ENCODE measurements at regions not wholly inside any gene's neighbourhood (a gene's known extent, or its start where the extent isn't known, plus 50 kb on each side); places are given as distances from the start of the nearest gene placed in this dataset.

DNA sequence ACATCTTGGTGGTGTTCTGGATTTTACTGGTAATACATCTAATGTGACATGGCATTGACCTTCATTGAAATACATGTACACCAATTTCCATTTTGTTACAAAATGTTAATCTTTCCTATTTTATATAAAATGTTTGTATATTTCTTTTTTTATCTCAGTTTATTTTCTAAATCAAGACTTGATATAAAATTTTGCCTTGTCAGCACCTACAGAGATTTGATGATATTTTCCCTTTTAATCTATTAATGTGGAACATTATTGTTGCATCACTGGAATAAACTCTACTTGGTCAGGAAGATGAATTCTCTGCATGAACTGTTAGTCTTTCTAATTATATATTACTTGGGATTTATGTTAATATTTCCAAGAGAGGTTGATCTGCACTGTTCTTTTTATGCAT, 294.0 kb upstream of the ETAA1 start (continued):
- TF ChIP-seq, protein P1, sequence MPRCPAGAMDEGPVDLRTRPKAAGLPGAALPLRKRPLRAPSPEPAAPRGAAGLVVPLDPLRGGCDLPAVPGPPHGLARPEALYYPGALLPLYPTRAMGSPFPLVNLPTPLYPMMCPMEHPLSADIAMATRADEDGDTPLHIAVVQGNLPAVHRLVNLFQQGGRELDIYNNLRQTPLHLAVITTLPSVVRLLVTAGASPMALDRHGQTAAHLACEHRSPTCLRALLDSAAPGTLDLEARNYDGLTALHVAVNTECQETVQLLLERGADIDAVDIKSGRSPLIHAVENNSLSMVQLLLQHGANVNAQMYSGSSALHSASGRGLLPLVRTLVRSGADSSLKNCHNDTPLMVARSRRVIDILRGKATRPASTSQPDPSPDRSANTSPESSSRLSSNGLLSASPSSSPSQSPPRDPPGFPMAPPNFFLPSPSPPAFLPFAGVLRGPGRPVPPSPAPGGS (IDR thresholded peaks at IDR 0.05; ENCODE audit: borderline replicate concordance, insufficient read depth, low read depth, low read length, poor library complexity, severe bottlenecking) = no peak
- no peak for TF ChIP-seq NR2C1 (IDR thresholded peaks at IDR 0.05)
- TF ChIP-seq RAD51 (IDR thresholded peaks at IDR 0.05) = no peak
- TF ChIP-seq, protein P2, sequence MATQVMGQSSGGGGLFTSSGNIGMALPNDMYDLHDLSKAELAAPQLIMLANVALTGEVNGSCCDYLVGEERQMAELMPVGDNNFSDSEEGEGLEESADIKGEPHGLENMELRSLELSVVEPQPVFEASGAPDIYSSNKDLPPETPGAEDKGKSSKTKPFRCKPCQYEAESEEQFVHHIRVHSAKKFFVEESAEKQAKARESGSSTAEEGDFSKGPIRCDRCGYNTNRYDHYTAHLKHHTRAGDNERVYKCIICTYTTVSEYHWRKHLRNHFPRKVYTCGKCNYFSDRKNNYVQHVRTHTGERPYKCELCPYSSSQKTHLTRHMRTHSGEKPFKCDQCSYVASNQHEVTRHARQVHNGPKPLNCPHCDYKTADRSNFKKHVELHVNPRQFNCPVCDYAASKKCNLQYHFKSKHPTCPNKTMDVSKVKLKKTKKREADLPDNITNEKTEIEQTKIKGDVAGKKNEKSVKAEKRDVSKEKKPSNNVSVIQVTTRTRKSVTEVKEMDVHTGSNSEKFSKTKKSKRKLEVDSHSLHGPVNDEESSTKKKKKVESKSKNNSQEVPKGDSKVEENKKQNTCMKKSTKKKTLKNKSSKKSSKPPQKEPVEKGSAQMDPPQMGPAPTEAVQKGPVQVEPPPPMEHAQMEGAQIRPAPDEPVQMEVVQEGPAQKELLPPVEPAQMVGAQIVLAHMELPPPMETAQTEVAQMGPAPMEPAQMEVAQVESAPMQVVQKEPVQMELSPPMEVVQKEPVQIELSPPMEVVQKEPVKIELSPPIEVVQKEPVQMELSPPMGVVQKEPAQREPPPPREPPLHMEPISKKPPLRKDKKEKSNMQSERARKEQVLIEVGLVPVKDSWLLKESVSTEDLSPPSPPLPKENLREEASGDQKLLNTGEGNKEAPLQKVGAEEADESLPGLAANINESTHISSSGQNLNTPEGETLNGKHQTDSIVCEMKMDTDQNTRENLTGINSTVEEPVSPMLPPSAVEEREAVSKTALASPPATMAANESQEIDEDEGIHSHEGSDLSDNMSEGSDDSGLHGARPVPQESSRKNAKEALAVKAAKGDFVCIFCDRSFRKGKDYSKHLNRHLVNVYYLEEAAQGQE (IDR thresholded peaks at IDR 0.05; ENCODE audit: low read depth, low read length) = no peak
- TF ChIP-seq MYC (IDR thresholded peaks at IDR 0.05; ENCODE audit: insufficient read depth, insufficient read length, insufficient replicate concordance, low read length, severe bottlenecking) = no peak

DNA sequence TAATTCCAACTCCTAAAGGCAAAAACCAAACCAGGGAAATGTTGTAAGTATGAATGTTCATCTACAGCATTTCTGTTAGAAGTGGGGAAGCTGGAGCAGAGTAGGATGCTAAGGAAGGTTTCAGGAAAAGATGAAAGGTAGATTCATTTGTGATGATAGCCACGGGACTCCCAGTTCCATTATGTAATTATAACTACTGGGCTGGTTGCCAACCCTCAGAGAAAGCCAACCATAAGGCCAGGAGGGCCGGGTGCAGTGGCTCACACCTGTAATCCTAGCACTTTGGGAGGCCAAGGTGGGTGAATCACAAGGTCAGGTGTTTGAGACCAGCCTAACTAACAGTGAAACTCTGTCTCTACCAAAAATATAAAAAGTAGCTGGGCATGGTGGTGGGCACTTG, 288.9 kb upstream of the ETAA1 start:
- H3K9ac ChIP-seq (ENCODE audit: control insufficient read depth, insufficient read depth, low read length) = no peak overlapping the region
- ChIA-PET SMC1A (ENCODE audit: uncharacterized antibody, unreplicated experiment) (no interaction called here), RAD21 (ENCODE audit: unreplicated experiment) (no interaction called here), POLR2A (interaction anchor here (0.6 kb wide), 1 partner anchor 489 kb away, joined by 3 read pairs; no protein-coding TSS in a partner anchor), CTCF (no interaction called here)
- no peaks in the 10 kb centered on the region for H3K79me2 ChIP-seq (ENCODE audit: control insufficient read depth, insufficient read depth, low read length)
- no peaks in the 10 kb centered on the region for H3K4me1 ChIP-seq (ENCODE audit: control insufficient read depth, insufficient read depth, low read length)
- no peak overlapping the region for H2AFZ ChIP-seq (ENCODE audit: control insufficient read depth, low read depth, low read length)
- ATAC-seq (no peak), DNase-seq (ENCODE audit: low read depth, low spot score) (no peak), FAIRE-seq (no peak)
- H4K20me1 ChIP-seq (ENCODE audit: control insufficient read depth, insufficient read depth) = no peaks in the 10 kb centered on the region
- in situ Hi-C loops (cut with MboI) (no loop called here), intact Hi-C loops (cut with micrococcal nuclease; ENCODE audit: unreplicated experiment) (no loop called here)
- no peaks in the 10 kb centered on the region for H3K27me3 ChIP-seq (replicated peaks in 1 of 2; ENCODE audit: control insufficient read depth in 2 of 2, insufficient read depth in 2 of 2, low read length in 1 of 2)
- no peak overlapping the region for H3K4me3 ChIP-seq
- WGBS (ENCODE audit: insufficient coverage, insufficient replicate concordance, low lambda C conversion rate, missing lambda C conversion rate) = 0% methylated on average over 2 of the region's 2 CpGs
- H3K27ac ChIP-seq (ENCODE audit: control insufficient read depth, insufficient read depth) = no peak overlapping the region
- no TSS peak for BruUV-seq (replicated peaks)
- no peaks in the 10 kb centered on the region for H3K9me3 ChIP-seq (replicated peaks; ENCODE audit: control insufficient read depth, insufficient read depth, low read length)
- H3K4me2 ChIP-seq (ENCODE audit: control insufficient read depth, insufficient read depth) = no peak overlapping the region
- H3K36me3 ChIP-seq (ENCODE audit: control insufficient read depth in 2 of 2, insufficient read depth in 2 of 2, low read length in 1 of 2) = no peaks in the 10 kb centered on the region
- no peak for TF ChIP-seq RELA (IDR thresholded peaks at IDR 0.05; ENCODE audit: borderline replicate concordance, partially characterized antibody)
- TF ChIP-seq, protein P3, sequence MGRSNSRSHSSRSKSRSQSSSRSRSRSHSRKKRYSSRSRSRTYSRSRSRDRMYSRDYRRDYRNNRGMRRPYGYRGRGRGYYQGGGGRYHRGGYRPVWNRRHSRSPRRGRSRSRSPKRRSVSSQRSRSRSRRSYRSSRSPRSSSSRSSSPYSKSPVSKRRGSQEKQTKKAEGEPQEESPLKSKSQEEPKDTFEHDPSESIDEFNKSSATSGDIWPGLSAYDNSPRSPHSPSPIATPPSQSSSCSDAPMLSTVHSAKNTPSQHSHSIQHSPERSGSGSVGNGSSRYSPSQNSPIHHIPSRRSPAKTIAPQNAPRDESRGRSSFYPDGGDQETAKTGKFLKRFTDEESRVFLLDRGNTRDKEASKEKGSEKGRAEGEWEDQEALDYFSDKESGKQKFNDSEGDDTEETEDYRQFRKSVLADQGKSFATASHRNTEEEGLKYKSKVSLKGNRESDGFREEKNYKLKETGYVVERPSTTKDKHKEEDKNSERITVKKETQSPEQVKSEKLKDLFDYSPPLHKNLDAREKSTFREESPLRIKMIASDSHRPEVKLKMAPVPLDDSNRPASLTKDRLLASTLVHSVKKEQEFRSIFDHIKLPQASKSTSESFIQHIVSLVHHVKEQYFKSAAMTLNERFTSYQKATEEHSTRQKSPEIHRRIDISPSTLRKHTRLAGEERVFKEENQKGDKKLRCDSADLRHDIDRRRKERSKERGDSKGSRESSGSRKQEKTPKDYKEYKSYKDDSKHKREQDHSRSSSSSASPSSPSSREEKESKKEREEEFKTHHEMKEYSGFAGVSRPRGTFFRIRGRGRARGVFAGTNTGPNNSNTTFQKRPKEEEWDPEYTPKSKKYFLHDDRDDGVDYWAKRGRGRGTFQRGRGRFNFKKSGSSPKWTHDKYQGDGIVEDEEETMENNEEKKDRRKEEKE (IDR thresholded peaks at IDR 0.05) = no peak
- no peak for TF ChIP-seq MXI1 (IDR thresholded peaks at IDR 0.05; ENCODE audit: low read depth, low read length)
- TF ChIP-seq, protein P4, sequence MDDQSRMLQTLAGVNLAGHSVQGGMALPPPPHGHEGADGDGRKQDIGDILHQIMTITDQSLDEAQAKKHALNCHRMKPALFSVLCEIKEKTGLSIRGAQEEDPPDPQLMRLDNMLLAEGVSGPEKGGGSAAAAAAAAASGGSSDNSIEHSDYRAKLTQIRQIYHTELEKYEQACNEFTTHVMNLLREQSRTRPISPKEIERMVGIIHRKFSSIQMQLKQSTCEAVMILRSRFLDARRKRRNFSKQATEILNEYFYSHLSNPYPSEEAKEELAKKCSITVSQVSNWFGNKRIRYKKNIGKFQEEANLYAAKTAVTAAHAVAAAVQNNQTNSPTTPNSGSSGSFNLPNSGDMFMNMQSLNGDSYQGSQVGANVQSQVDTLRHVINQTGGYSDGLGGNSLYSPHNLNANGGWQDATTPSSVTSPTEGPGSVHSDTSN (IDR thresholded peaks at IDR 0.05; ENCODE audit: insufficient replicate concordance, low read depth, low read length) = no peak

All from GM12878 (cell line).